GM06990 (cell line): ENCODE measurements at regions not wholly inside any gene's neighbourhood (a gene's known extent, or its start where the extent isn't known, plus 50 kb on each side); places are given as distances from the start of the nearest gene placed in this dataset.
A peak's percentile ranks its signal among the peaks of the same experiment; 100 is the strongest.

ENCODE experiments used
- DNase-seq: peaks from one replicate; pipeline ENCODE4 v3.0.0-alpha.2; 2011; ENCODE audit not compliant: insufficient read length; ENCODE audit errors: extremely low read depth
- H3K27me3 ChIP-seq: replicated peaks from 2 replicates; pipeline ENCODE4 v1.6.0; 2011; ENCODE audit warnings: low read length; ENCODE audit not compliant: control insufficient read depth, insufficient read depth
- H3K36me3 ChIP-seq: 2 replicates; pipeline ENCODE4 v1.5.1; 2011; ENCODE audit warnings: low read length; ENCODE audit not compliant: control insufficient read depth, insufficient read depth
- H3K4me3 ChIP-seq: replicated peaks from 2 replicates; pipeline ENCODE4 v1.5.1; 2011; ENCODE audit warnings: low read depth, mild to moderate bottlenecking, control low read depth, low read length
- CTCF ChIP-seq: IDR thresholded peaks from 2 replicates; pipeline ENCODE4 v1.5.1; 2011; ENCODE audit warnings: low read length, control low read depth, mild to moderate bottlenecking, inconsistent platforms; ENCODE audit not compliant: insufficient read depth, poor library complexity, severe bottlenecking

GRCh38 chr12:20134652-20135051 is 233.7 kb upstream of the PDE3A start:
- no peak for DNase-seq
- H3K36me3 ChIP-seq: no peaks in the 10 kb centered on the region
- no peak overlapping the region for H3K4me3 ChIP-seq
- no peak for TF ChIP-seq CTCF
- H3K27me3 ChIP-seq: no peaks in the 10 kb centered on the region

GRCh38 chr12:20140751-20141150 is 227.6 kb upstream of the PDE3A start:
- Histone ChIP-seq H3K4me3 (no peak overlapping the region), H3K27me3 (no peaks in the 10 kb centered on the region), H3K36me3 (no peaks in the 10 kb centered on the region)
- TF ChIP-seq CTCF: no peak
- no peak for DNase-seq

- H3K4me3 ChIP-seq: no peak overlapping the region
- DNase-seq: no peak
- no peaks in the 10 kb centered on the region for H3K27me3 ChIP-seq
- H3K36me3 ChIP-seq: no peaks in the 10 kb centered on the region
- TF ChIP-seq CTCF: no peak
Observed at GRCh38 chr12:20142316-20142715, 226.0 kb upstream of the PDE3A start.

- H3K4me3 ChIP-seq: no peak overlapping the region
- peak; percentile 29 for TF ChIP-seq CTCF
- H3K36me3 ChIP-seq: no peaks in the 10 kb centered on the region
- peak; percentile 20 for DNase-seq
- H3K27me3 ChIP-seq: no peaks in the 10 kb centered on the region
Observed at GRCh38 chr12:20142956-20143355, 225.4 kb upstream of the PDE3A start.

- peak; percentile 47 for DNase-seq
- no peaks in the 10 kb centered on the region for H3K36me3 ChIP-seq
- no peaks in the 10 kb centered on the region for H3K27me3 ChIP-seq
- no peak for TF ChIP-seq CTCF
- H3K4me3 ChIP-seq: no peak overlapping the region
Observed at GRCh38 chr12:20144341-20144740, 224.0 kb upstream of the PDE3A start.

- TF ChIP-seq CTCF: no peak
Observed at GRCh38 chr12:20148241-20148640, 220.1 kb upstream of the PDE3A start.

More at GRCh38 chr12:20148241-20148640, 220.1 kb upstream of the PDE3A start:
- H3K27me3 ChIP-seq: no peaks in the 10 kb centered on the region
- DNase-seq: no peak
- no peaks in the 10 kb centered on the region for H3K36me3 ChIP-seq
- no peak overlapping the region for H3K4me3 ChIP-seq
